HG03520 (cell line): ENCODE measurements at regions not wholly inside any gene's neighbourhood (a gene's known extent, or its start where the extent isn't known, plus 50 kb on each side); places are given as distances from the start of the nearest gene placed in this dataset.
"Not testable (repeated sequence)": the region's sequence is repeated elsewhere in the genome, so short reads cannot be mapped to it uniquely, and the experiment has no call there.

Experiments used
- ATAC-seq: cut with Tn5 transposase; IDR thresholded peaks from one replicate; pipeline ENCODE4 v1.9.1; 2021; ENCODE audit warnings: mild to moderate bottlenecking, moderate library complexity; ENCODE audit not compliant: unreplicated experiment

DNA sequence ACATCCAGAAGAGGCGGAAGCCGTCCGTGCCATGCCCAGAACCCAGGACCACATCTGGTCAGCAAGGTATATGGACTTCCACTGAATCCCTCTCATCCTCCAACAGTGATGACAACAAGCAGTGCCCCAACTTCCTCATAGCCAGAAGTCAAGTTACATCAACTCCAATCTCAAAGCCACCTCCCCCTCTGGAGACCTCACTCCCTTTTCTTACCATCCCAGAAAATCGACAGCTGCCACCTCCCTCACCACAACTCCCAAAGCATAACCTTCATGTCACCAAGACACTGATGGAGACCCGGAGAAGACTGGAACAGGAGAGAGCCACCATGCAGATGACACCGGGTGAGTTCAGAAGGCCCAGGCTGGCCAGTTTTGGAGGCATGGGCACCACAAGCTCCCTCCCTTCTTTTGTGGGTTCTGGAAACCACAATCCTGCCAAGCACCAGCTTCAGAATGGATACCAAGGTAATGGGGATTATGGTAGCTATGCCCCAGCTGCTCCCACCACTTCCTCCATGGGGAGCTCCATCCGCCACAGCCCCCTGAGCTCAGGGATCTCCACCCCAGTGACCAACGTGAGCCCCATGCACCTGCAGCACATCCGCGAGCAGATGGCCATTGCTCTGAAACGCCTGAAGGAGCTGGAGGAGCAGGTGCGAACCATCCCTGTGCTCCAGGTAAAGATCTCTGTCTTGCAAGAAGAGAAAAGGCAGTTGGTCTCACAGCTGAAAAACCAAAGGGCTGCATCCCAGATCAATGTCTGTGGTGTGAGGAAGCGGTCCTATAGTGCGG lies 130.3 kb upstream of the DMRT1 start:
- no peak for ATAC-seq

DNA sequence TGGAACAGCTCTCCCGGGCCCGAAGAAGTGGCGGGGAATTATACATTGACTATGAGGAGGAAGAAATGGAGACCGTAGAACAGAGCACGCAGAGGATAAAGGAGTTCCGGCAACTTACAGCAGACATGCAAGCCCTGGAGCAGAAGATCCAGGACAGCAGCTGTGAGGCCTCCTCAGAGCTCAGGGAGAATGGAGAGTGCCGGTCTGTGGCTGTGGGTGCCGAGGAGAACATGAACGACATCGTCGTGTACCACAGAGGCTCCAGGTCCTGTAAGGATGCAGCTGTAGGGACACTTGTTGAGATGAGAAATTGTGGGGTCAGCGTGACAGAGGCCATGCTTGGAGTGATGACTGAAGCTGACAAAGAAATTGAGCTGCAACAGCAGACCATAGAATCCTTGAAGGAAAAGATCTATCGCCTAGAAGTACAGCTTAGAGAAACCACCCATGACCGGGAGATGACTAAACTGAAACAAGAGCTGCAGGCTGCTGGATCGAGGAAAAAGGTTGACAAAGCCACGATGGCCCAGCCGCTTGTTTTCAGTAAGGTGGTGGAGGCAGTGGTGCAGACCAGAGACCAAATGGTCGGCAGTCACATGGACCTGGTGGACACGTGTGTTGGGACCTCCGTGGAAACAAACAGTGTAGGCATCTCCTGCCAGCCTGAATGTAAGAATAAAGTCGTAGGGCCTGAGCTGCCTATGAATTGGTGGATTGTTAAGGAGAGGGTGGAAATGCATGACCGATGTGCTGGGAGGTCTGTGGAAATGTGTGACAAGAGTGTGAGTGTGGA lies 129.5 kb upstream of the DMRT1 start:
- no peak for ATAC-seq

- ATAC-seq, result no peak
These were observed 128.9 kb upstream of the DMRT1 start for GRCh38 chr9:712643-713042.

DNA sequence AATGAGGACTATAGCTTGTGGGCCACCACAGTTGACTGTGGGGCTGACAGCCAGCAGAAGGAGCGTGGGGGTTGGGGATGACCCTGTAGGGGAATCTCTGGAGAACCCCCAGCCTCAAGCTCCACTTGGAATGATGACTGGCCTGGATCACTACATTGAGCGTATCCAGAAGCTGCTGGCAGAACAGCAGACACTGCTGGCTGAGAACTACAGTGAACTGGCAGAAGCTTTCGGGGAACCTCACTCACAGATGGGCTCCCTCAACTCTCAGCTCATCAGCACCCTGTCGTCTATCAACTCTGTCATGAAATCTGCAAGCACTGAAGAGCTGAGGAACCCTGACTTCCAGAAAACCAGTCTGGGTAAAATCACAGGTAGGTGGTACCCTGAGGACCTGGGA lies 128.4 kb upstream of the DMRT1 start:
- no peak for ATAC-seq

- no peak for ATAC-seq
These were observed 126.8 kb upstream of the DMRT1 start for GRCh38 chr9:714675-715074.

- ATAC-seq, result no peak
These were observed 126.2 kb upstream of the DMRT1 start for GRCh38 chr9:715300-715699.

DNA sequence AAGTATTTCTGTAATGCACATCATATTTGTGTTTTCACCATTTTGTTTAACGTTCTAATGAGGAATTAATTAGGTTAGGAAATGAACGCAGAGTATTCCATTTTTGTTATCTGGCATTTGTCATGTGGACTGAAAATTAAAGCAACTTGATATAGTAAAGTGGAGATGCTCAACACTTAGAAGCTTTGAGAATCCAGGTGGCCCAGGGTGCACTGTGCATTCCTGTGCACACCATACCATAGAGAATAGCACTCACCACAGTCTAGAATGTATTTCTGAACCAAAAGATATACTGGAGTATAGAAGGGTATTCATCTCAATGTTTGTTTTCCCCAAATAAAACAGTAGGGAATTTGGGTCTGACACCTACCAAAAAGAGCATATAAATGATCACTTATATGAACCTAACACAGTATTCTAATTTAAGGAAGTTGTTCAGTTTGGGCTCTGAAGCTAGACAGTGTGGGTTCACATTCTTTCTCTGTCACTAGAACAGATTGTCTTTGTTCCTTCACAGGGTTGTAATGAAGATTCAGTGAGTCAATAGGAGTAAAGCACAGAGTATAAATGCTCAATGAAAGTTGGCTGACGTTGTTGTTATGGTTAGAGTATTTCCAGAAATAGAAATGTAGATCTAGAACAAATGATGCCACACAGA lies 125.6 kb upstream of the DMRT1 start:
- no peak for ATAC-seq

DNA sequence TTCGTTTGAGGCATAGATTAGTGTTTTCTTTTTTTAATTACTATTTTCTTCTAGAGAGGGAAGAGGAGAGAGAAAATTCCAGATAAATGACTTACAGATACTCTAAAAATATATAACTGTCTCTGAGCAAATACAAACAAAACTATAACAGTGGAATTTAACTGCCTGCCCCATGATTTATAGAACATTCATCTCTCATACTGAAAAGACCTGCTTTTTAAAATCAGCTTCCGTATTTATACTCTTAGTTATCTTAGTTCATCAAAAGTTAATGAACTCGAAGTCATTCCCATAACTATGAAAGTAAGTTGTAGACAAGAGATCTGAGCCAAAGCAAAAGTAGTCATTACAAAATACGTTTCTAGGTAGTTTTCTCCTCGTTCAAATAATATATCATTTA lies 123.8 kb upstream of the DMRT1 start:
- no peak for ATAC-seq

DNA sequence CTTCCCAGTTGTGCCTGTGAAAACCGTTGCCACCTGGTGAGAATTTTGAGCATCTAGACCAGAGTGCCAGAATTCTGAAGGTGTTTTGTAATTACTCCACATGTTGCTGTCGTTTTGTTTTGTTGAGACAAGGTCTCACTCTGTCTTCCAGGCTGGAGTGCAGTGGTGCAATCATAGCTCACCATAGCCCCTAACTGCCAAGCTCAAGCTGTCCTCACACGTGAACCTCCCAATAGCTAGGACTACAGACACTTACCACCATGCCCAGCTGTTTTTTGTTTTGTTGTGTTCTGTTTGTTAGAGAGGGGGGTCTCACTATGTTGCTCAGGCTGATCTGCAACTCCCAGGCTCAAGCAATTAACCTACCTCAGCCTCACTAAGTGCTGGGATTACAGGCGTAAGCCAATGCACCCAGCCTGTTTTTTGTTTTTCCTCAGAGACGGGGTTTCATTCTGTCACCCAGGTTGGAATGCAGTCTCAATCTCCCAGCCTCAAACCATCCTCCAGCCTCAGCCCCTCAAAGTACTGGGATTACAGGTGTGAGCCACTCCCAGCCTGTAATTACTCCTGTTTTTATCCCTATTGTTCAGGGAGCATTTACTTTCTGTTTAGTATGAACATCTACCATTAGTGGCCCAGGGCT lies 121.1 kb upstream of the DMRT1 start:
- no peak for ATAC-seq

DNA sequence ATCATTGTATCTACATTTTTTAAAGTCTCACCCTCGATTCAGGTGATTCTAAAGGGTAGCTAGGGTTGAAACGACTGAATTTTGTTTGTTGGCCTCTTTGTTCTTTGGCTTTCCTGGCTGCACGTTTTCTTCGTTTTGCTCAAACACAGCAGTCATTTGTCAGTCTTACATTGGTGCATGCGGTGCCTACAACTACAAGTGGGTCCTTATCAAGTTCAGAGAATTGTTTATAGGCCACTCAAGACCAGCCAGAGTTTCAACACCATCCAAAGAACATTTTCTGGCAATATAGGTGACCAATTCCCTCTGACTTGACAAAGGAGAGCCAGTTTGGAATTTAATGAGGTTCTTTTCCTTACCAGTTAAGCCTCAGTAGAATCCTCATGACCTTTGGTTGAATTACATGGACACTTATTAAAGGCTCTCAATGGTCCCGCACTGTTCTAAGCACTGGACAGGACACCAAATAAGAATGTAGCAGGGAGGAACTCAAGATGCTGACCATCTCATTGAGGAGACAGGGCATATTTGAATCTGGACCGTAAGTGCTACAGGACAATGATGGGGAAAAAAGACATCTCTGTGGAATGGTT lies 119.0 kb upstream of the DMRT1 start:
- ATAC-seq, result no peak

DNA sequence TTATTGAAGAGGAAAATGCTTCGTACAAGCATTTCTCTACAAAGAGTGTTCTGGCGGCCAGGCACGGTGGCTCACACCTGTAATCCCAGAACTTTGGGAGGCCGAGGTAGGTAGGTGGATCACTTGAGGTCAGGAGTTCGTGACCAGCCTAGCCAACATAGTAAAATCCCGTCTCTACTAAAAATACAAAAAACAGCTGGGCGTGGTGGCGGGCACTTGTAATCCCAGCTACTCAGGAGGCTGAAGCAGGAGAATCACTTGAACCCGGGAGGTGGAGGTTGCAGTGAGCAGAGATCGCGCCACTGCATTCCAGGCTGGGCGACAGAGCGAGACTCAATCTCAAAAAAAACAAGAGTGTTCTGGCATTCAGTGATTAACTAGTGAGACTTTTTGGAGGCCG lies 117.0 kb upstream of the DMRT1 start:
- ATAC-seq, result not testable (repeated sequence)

DNA sequence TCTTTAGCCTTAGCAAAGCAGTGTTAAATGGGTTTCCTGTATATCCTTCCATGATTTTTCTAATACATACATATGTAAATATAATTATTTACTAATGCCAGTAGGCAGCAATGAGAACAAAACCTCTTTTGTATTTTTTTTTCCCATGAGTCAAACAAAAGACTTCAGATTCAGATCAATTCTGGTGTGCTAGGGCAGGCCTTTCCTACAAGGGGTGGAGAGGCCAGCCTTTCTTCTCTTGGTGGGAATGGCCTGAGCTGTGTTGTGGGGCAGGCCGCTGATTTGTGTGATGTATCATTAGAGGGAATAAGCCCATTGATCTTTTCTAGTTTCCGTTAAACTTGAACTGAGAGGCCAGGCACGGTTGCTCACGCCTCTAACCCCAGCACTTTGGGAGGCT lies 115.5 kb upstream of the DMRT1 start:
- ATAC-seq, result no peak

DNA sequence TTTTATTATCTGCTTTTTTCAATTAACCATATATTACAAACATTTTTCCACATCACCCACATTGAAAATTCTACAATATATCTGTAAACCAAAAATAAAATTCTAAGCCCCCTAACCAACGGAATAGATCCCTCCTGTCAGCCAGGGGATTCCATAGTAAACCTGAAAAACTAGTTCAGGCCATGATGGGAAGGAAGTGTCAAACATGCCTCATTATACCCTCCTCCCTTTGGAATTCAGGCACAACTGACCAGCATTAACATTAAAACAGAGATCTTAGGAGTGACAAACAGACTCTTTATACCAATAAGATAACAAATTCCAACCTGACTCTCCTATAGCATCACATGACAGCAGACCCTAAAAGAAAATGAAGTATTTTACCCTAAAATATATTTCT lies 113.7 kb upstream of the DMRT1 start:
- ATAC-seq, result no peak

DNA sequence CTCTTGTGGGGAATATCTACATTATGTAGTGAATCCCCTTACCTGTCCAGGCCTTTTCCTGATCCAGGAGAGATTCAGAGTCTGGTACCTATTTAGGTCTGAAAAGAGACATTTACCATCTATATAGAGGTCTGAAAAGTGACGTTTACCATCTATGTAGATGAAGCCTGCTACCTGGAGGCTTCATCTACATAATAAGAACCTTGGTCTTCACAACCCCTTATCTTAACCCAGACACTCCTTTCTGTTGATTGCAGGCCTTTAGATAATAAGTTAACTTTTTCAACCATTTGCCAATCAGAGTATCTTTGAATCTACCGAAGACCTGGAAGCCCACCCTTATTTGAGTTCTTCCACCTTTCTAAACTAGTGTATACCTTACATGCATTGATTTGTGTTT lies 113.0 kb upstream of the DMRT1 start:
- ATAC-seq, result no peak

GRCh38 chr9:731474-731873 lies 110.0 kb upstream of the DMRT1 start:
- ATAC-seq, result no peak

DNA sequence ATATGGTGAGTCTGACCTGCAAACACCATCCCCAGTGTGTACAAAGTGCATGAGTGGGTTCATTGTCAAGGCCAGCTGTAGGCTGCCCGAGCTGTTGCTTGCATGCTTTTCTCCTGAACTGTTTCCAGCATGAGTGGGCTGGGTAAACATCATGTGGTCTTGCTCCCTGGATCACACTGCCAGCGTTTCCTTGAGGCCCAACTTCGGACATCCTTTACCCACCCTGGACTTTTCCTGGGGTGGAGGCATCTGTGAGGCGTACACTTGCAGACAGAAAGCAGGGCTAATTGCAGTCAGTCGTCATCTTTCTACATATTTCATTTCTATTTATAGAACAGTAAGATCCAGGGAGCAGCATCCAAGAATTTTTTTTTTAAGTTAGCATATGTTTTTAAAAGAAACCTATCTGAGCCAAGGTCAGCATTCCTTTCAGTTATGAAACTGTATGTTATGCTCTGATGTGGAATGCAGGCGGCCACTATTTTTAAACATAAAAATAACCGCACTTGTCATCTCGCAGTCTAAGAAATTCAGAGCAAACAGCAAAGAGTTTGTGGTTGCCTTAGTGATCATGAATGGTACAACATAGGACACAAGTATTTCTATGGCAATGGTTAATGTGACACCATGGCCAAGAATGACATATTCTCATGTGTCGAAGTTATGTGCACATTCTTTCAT lies 106.5 kb upstream of the DMRT1 start:
- no peak for ATAC-seq

DNA sequence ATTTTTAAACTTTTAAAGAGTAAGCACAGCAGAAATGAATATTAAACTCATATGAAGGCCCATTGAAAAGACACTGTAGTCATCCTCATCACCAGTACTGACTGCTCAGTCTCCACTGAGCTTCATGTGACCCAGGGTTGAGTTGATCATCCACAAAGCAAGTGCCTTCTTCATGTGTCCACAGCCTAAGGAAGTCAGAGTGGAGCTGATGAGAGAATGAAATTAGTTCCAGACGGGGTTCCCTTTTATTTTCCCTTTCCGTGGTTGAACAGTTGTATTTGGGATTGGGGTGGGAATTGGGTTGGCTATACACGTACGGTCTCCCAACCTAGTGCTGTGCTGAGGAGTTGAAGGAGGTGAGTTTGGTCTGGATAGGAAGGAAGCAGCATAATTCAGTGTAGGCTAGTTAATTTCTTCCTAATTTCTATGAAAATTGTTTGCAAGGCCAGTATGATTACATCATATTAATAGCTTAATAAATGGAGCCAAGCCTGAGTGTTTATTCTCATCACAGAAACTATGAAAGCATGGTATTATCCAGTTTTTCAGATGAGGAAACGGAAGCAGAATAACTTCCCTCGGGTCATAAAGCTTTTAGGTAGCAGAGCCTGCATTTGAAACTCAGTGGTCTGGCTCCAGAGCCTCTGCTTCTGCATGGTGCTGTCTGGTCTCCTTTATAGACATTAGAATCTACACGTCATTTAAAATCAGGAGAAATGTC lies 103.9 kb upstream of the DMRT1 start:
- no peak for ATAC-seq

DNA sequence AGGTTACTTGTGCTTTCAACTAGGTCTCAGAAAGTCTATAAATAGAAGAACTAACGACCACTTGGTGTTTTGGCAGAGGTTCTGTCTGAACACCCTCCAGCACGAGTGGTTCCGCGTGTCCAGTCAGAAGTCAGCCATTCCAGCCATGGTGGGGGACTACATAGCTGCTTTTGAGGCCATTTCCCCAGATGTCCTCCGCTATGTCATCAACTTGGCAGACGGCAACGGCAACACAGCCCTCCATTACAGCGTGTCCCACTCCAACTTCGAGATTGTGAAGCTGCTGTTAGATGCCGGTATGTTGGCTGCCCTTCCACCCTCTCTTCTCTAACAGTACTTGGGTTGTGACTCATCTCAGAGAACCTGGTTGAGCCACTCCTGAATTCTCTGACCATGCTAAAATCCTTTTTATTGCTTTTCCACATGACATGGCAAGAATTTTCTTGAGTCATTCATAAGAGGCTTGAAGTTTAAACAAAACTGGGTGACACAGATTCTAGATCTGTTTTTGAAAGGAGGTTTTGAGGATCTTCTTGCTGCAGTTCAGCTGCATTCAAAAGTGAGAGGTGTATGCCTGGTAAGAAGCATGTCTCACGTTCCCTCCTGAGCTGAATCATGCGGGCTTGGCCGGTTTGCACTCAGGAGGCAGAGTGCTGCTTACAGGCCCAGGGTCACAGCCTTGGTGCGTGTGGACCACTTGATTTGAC lies 103.1 kb upstream of the DMRT1 start:
- no peak for ATAC-seq

DNA sequence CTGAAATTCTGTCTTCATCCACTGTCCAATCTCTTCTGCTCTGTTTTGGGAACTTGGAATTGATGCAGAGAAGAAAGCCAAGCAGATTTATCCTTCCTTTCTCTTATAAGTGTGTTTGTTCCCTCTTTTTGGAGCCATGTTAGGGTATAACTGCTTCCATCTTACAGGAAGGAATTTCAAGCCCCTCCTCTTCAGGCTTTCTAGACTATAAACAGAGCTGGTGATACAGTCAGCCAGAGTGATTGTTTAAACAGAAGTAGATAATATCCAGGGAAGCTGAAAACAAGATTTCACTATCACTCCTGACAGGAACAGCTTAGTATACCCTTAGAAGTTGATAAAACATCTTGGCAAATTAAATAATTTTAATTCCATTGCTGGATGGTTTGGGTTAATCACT lies 102.1 kb upstream of the DMRT1 start:
- ATAC-seq, result no peak
